Liver (tissue), 7 donors: ENCODE measurements at regions not wholly inside any gene's neighbourhood (a gene's known extent, or its start where the extent isn't known, plus 50 kb on each side); places are given as distances from the start of the nearest gene placed in this dataset.
A peak's percentile ranks its signal among the peaks of the same experiment; 100 is the strongest.

Experiments
- DNase-seq: peaks from one replicate; pipeline ENCODE4 v3.0.0-alpha.2; 2017; ENCODE audit warnings: low spot score
- H3K27ac ChIP-seq, 2 donors: one replicate each; pipeline ENCODE4 v1.7.0; 2013; ENCODE audit warnings: inconsistent platforms in 2 of 2, low read length in 2 of 2, control low read depth in 1 of 2, low read depth in 1 of 2, mild to moderate bottlenecking in 1 of 2
- H3K27me3 ChIP-seq, 4 donors: one replicate each; pipeline versions ENCODE4 v1.6.1 to v1.7.0; 2013; ENCODE audit warnings: low read length in 3 of 4, inconsistent platforms in 1 of 4, mild to moderate bottlenecking in 1 of 4, moderate library complexity in 1 of 4; ENCODE audit not compliant: control insufficient read depth in 4 of 4, insufficient read depth in 4 of 4
- H3K36me3 ChIP-seq, 4 donors: one replicate each; pipeline versions ENCODE4 v1.6.1 to v1.7.0; 2013; ENCODE audit warnings: low read length in 3 of 4, mild to moderate bottlenecking in 3 of 4, low read depth in 1 of 4, moderate library complexity in 1 of 4; ENCODE audit not compliant: control insufficient read depth in 4 of 4, insufficient read depth in 3 of 4
- H3K4me1 ChIP-seq, 4 donors: one replicate each; pipeline versions ENCODE4 v1.6.1 to v1.7.0; 2013; ENCODE audit warnings: low read length in 3 of 4, mild to moderate bottlenecking in 3 of 4, moderate library complexity in 1 of 4; ENCODE audit not compliant: control insufficient read depth in 4 of 4, insufficient read depth in 4 of 4
- H3K4me3 ChIP-seq, 3 donors: one replicate each; pipeline versions ENCODE4 v1.6.1 to v1.7.0; 2013; ENCODE audit warnings: low read length in 3 of 3, control low read depth in 1 of 3, low read depth in 1 of 3, mild to moderate bottlenecking in 1 of 3
- H3K9ac ChIP-seq, 2 donors: one replicate each; pipeline ENCODE4 v1.7.0; 2013; ENCODE audit warnings: low read length in 2 of 2, mild to moderate bottlenecking in 2 of 2, moderate library complexity in 2 of 2, control low read depth in 1 of 2, low read depth in 1 of 2
- H3K9me3 ChIP-seq, 4 donors: one replicate each; pipeline versions ENCODE4 v1.6.1 to v1.7.0; 2013; ENCODE audit warnings: low read length in 3 of 4; ENCODE audit not compliant: control insufficient read depth in 4 of 4
- ATF3 ChIP-seq: IDR thresholded peaks from 2 replicates; pipeline ENCODE4 v1.6.1; 2016; ENCODE audit warnings: antibody characterized with exemption
- EGR1 ChIP-seq, 2 donors: IDR thresholded peaks; 2 replicates each; pipeline ENCODE4 v1.6.1; 2016 to 2018; ENCODE audit warnings: antibody characterized with exemption in 2 of 2, low read depth in 2 of 2
- GABPA ChIP-seq, 2 donors: IDR thresholded peaks in 1 of 2; conservative IDR thresholded peaks in 1 of 2; 2 replicates each; pipeline ENCODE4 v1.6.1; 2016; ENCODE audit warnings: antibody characterized with exemption in 2 of 2, mild to moderate bottlenecking in 1 of 2, moderate library complexity in 1 of 2
- HNF4A ChIP-seq, 2 donors: conservative IDR thresholded peaks; 2 replicates each; pipeline ENCODE4 v1.6.1; 2016; ENCODE audit warnings: antibody characterized with exemption in 2 of 2, mild to moderate bottlenecking in 2 of 2
- HNF4G ChIP-seq: IDR thresholded peaks from 2 replicates; pipeline ENCODE4 v1.6.1; 2016; ENCODE audit warnings: antibody characterized with exemption
- MAX ChIP-seq: IDR thresholded peaks from 2 replicates; pipeline ENCODE4 v1.6.1; 2016; ENCODE audit warnings: antibody characterized with exemption
- REST ChIP-seq: IDR thresholded peaks from 2 replicates; pipeline ENCODE4 v1.6.1; 2016; ENCODE audit warnings: antibody characterized with exemption, mild to moderate bottlenecking
- RXRA ChIP-seq, 2 donors: IDR thresholded peaks; 2 replicates each; pipeline ENCODE4 v1.6.1; 2017 to 2018; ENCODE audit warnings: antibody characterized with exemption in 2 of 2, mild to moderate bottlenecking in 1 of 2
- SP1 ChIP-seq: IDR thresholded peaks from 2 replicates; pipeline ENCODE4 v1.6.1; 2018; ENCODE audit warnings: antibody characterized with exemption, mild to moderate bottlenecking
- ZBTB33 ChIP-seq: IDR thresholded peaks from 2 replicates; pipeline ENCODE4 v1.6.1; 2016; ENCODE audit warnings: antibody characterized with exemption
- WGBS: extraction: QIAGEN DNeasy Blood & Tissue Kit; methylation state at CpG from one replicate; pipeline ENCODE4 v1.1.7; 2013; 5-methylcytosine and 5-hydroxymethylcytosine counted together
- donor health status: healthy.
- donor health status: healthy.
- donor health status: healthy.
- donor health status: healthy.

GRCh38 chr11:121723246-121723741 lies 270.5 kb upstream of the SORL1-AS1 start:
- WGBS, result 34% methylated on average over 16 of the region's 16 CpGs
- H3K4me3 ChIP-seq, result peak overlapping the region in 1 of 3 donors; percentile 32
- no peaks in the 10 kb centered on the region for H3K9me3 ChIP-seq
- H3K27ac ChIP-seq, result no peak overlapping the region
- H3K4me1 ChIP-seq, result peaks cover 6 to 7% (median 7%) of the 10 kb centered on the region in 4 donors
- peaks cover 0 to 5% (median under 1%) of the 10 kb centered on the region in 4 donors for H3K27me3 ChIP-seq
- no peak for DNase-seq
- H3K9ac ChIP-seq, result peak overlapping the region in 1 of 2 donors; percentile 13
- TF ChIP-seq HNF4A (conservative IDR thresholded peaks at IDR 0.05), result no peak
- no peak for TF ChIP-seq GABPA (IDR thresholded peaks at IDR 0.05 in 1 of 2, conservative IDR thresholded peaks at IDR 0.05 in 1 of 2)
- no peak for TF ChIP-seq EGR1 (IDR thresholded peaks at IDR 0.05; ENCODE audit: low read depth in 2 of 2)
- TF ChIP-seq ATF3, result no peak
- no peaks in the 10 kb centered on the region for H3K36me3 ChIP-seq

GRCh38 chr11:121722431-121723245 lies 269.9 kb upstream of the SORL1-AS1 start:
- no peak overlapping the region for H3K9ac ChIP-seq
- peaks cover 6 to 7% (median 7%) of the 10 kb centered on the region in 4 donors for H3K4me1 ChIP-seq
- peak overlapping the region in 2 of 3 donors; percentile 6 to 32 for H3K4me3 ChIP-seq
- H3K27me3 ChIP-seq, result peaks cover 0 to 5% (median under 1%) of the 10 kb centered on the region in 4 donors
- H3K27ac ChIP-seq, result peak overlapping the region; percentile 18 to 28
- H3K9me3 ChIP-seq, result no peaks in the 10 kb centered on the region
- H3K36me3 ChIP-seq, result no peaks in the 10 kb centered on the region
- WGBS, result 5% methylated on average over 46 of the region's 46 CpGs
- DNase-seq, result no peak
- TF ChIP-seq HNF4G (no peak), SP1 (peak; percentile 40), MAX (peak; percentile 55), REST (no peak), EGR1 (IDR thresholded peaks at IDR 0.05; ENCODE audit: low read depth in 2 of 2) (no peak), HNF4A (conservative IDR thresholded peaks at IDR 0.05) (peak in 1 of 2 donors; percentile 3), ZBTB33 (no peak), RXRA (IDR thresholded peaks at IDR 0.05) (peak; percentile 30 to 32)
